Right atrium auricular region (tissue), 2 donors: ENCODE measurements at regions not wholly inside any gene's neighbourhood (a gene's known extent, or its start where the extent isn't known, plus 50 kb on each side); places are given as distances from the start of the nearest gene placed in this dataset.

Source experiments
- DNase-seq: peaks from one replicate; pipeline ENCODE4 v3.0.0-alpha.2; 2019; ENCODE audit warnings: low spot score
- H3K27ac ChIP-seq, 2 donors: fragments of 200-600 bp; sonication (generic); 1 replicate in 1 of 2; 2 replicates in 1 of 2; pipeline ENCODE4 v1.5.1; 2016 to 2019
- H3K27me3 ChIP-seq, 2 donors: fragments of 200-600 bp; sonication (generic); one replicate each; pipeline versions ENCODE4 v1.5.1 to v1.6.0; 2017 to 2019
- H3K36me3 ChIP-seq: fragments of 200-600 bp; sonication (generic); one replicate; pipeline ENCODE4 v1.5.1; 2016
- H3K4me1 ChIP-seq, 2 donors: fragments of 200-600 bp; sonication (generic); one replicate each; pipeline versions ENCODE4 v1.5.1 to v1.6.0; 2017 to 2019
- H3K4me3 ChIP-seq, 2 donors: fragments of 200-600 bp; sonication (generic); 1 replicate in 1 of 2; 2 replicates in 1 of 2; pipeline ENCODE4 v1.5.1; 2017 to 2019; ENCODE audit warnings: mild to moderate bottlenecking in 1 of 2, moderate library complexity in 1 of 2
- H3K9me3 ChIP-seq, 2 donors: fragments of 200-600 bp; sonication (generic); one replicate each; pipeline ENCODE4 v1.5.1; 2019
- CTCF ChIP-seq, 2 donors: fragments of 200-600 bp; sonication (generic); IDR thresholded peaks; one replicate each; pipeline ENCODE4 v1.5.1; 2019; ENCODE audit warnings: antibody characterized with exemption in 2 of 2

- H3K9me3 ChIP-seq = no peaks in the 10 kb centered on the region
- H3K27me3 ChIP-seq = no peaks in the 10 kb centered on the region
- H3K4me1 ChIP-seq = no peaks in the 10 kb centered on the region
- no peak for DNase-seq
- no peak for TF ChIP-seq CTCF (IDR thresholded peaks at IDR 0.05)
- no peaks in the 10 kb centered on the region for H3K36me3 ChIP-seq
- H3K4me3 ChIP-seq = no peak overlapping the region
- H3K27ac ChIP-seq = no peak overlapping the region
Measured at GRCh38 chr5:124972703-124973102, 226.3 kb upstream of the ZNF608 start.

GRCh38 chr5:124973661-124974060, 227.2 kb upstream of the ZNF608 start:
- DNase-seq = no peak
- Histone ChIP-seq H3K4me1 (no peaks in the 10 kb centered on the region), H3K36me3 (no peaks in the 10 kb centered on the region), H3K9me3 (no peaks in the 10 kb centered on the region), H3K27me3 (no peaks in the 10 kb centered on the region), H3K4me3 (no peak overlapping the region), H3K27ac (no peak overlapping the region)
- no peak for TF ChIP-seq CTCF (IDR thresholded peaks at IDR 0.05)

GRCh38 chr5:124976086-124976485, 229.6 kb upstream of the ZNF608 start:
- Histone ChIP-seq H3K4me3 (no peak overlapping the region), H3K27me3 (no peaks in the 10 kb centered on the region), H3K4me1 (no peaks in the 10 kb centered on the region), H3K36me3 (no peaks in the 10 kb centered on the region), H3K9me3 (no peaks in the 10 kb centered on the region), H3K27ac (no peak overlapping the region)
- TF ChIP-seq CTCF (IDR thresholded peaks at IDR 0.05) = no peak
- DNase-seq = no peak

- peaks cover 0 to 11% of the 10 kb centered on the region in 2 donors for H3K9me3 ChIP-seq
- no peaks in the 10 kb centered on the region for H3K4me1 ChIP-seq
- H3K36me3 ChIP-seq = no peaks in the 10 kb centered on the region
- no peak overlapping the region for H3K27ac ChIP-seq
- DNase-seq = no peak
- H3K4me3 ChIP-seq = no peak overlapping the region
- TF ChIP-seq CTCF (IDR thresholded peaks at IDR 0.05) = no peak
- no peaks in the 10 kb centered on the region for H3K27me3 ChIP-seq
Measured at GRCh38 chr5:124979251-124979650, 232.8 kb upstream of the ZNF608 start.

GRCh38 chr5:124980163-124980941, 233.9 kb upstream of the ZNF608 start:
- Histone ChIP-seq H3K27ac (no peak overlapping the region), H3K9me3 (peaks cover 0 to 13% of the 10 kb centered on the region in 2 donors), H3K4me3 (no peak overlapping the region), H3K36me3 (no peaks in the 10 kb centered on the region), H3K27me3 (no peaks in the 10 kb centered on the region), H3K4me1 (no peaks in the 10 kb centered on the region)
- DNase-seq = no peak
- no peak for TF ChIP-seq CTCF (IDR thresholded peaks at IDR 0.05)

- no peak for TF ChIP-seq CTCF (IDR thresholded peaks at IDR 0.05)
- Histone ChIP-seq H3K27me3 (no peaks in the 10 kb centered on the region), H3K27ac (no peak overlapping the region), H3K4me1 (no peaks in the 10 kb centered on the region), H3K36me3 (no peaks in the 10 kb centered on the region), H3K9me3 (peaks cover 0 to 13% of the 10 kb centered on the region in 2 donors), H3K4me3 (no peak overlapping the region)
- DNase-seq = no peak
Measured at GRCh38 chr5:124981901-124982300, 235.5 kb upstream of the ZNF608 start.
